VCaP (cell line): ENCODE measurements at regions not wholly inside any gene's neighbourhood (a gene's known extent, or its start where the extent isn't known, plus 50 kb on each side); places are given as distances from the start of the nearest gene placed in this dataset.
"Not testable (repeated sequence)": the region's sequence is repeated elsewhere in the genome, so short reads cannot be mapped to it uniquely, and the experiment has no call there.

Experiments used
- H3K27ac ChIP-seq: fragments of 450-650 bp; 2 replicates; pipeline ENCODE4 v1.5.1; 2017
- TF ChIP-seq, protein P1 (sequence below): fragments of 450-650 bp; conservative IDR thresholded peaks from 2 replicates; pipeline ENCODE4 v1.5.1; 2017; ENCODE audit warnings: mild to moderate bottlenecking, moderate library complexity

DNA sequence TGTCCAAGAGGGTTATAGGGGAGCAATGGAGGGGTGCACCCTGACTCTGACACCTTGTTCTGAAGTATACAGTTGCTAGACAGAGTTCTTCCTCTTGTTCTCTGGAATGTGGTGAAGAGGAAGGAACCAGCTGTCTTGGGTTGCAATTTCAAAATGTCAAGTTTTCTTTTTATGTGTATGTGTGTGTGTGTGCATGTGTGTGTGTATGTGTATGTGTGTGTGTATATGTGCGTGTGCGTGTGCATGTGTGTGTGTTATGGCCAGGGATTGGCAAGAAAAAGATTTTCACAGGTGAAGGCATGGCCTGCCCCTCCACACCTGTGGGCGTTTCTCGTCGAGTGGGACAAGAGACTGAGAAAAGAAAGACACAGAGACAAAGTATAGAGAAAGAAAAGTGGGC is 81.6 kb upstream of the ADGRA3 start:
- TF ChIP-seq, protein P1, sequence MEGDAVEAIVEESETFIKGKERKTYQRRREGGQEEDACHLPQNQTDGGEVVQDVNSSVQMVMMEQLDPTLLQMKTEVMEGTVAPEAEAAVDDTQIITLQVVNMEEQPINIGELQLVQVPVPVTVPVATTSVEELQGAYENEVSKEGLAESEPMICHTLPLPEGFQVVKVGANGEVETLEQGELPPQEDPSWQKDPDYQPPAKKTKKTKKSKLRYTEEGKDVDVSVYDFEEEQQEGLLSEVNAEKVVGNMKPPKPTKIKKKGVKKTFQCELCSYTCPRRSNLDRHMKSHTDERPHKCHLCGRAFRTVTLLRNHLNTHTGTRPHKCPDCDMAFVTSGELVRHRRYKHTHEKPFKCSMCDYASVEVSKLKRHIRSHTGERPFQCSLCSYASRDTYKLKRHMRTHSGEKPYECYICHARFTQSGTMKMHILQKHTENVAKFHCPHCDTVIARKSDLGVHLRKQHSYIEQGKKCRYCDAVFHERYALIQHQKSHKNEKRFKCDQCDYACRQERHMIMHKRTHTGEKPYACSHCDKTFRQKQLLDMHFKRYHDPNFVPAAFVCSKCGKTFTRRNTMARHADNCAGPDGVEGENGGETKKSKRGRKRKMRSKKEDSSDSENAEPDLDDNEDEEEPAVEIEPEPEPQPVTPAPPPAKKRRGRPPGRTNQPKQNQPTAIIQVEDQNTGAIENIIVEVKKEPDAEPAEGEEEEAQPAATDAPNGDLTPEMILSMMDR = no peak

DNA sequence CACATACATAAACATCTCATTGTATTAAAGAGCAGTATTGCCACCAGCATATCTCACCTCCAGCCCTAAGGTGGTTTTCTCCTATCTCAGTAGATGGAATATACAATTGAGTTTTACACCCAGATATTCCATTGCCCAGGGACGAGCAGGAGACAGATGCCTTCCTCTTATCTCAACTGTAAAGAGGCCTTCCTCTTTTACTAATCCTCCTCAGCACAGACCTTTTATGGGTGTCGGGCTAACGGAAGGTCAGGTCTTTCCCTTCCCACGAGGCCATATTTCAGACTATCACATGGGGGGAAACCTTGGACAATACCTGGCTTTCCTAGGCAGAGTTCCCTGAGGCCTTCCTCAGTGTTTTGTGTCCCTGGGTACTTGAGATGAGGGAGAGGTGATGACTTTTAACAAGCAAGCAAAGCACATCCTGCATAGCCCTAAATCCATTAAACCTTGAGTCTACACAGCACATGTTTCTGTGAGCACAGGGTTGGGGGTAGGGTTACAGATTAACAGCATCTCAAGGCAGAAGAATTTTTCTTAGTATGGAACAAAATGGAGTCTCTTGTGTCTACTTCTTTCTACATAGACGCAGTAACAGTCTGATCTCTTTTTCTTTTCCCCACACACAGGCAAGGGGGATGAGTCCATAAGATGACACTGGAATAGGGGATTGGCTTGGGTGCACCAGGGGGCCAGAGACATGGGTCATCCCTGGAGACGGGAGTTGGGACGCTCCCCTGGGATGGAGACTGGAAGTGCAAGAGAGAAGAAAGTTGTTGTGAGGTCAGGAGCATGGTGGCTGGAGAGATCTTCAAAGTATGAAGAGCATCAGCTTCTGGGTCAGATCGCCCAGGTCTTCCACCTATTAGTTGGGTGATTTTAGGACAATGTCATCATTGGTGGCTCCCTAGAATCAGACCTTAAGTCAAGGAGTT is 82.5 kb upstream of the ADGRA3 start:
- not testable (repeated sequence) for H3K27ac ChIP-seq

More for the DNA sequence above, 81.6 kb upstream of the ADGRA3 start:
- H3K27ac ChIP-seq = no peak overlapping the region

DNA sequence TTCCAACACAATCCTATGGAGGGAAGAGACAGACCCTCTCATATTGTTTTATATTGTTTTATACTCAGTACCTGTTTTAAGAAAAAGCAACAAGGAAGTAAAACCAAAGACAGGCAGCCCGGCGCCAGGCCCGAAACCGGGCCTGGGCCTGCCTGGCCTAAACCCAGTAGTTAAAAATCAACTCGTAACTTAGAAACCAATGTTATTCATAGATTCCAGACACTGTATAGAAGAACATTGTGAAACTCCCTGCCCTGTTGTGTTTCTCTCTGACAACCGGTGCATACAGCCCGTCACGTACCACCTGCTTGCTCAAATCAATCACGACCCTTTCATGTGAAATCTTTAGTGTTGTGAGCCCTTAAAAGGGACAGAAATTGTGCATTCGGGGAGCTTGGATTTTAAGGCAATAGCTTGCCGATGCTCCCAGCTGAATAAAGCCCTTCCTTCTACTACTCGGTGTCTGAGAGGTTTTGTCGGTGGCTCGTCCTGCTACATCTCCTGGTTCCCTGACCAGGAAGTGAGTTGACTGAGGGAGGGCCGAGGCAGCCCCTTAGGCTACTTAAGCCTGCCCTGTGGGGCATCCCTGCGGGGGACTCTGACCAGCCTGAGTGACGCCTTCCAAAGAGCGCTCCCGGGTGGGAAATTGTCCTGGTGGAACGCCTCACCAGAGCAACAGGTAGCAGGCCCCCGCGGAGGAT is 83.5 kb upstream of the ADGRA3 start:
- not testable (repeated sequence) for H3K27ac ChIP-seq

DNA sequence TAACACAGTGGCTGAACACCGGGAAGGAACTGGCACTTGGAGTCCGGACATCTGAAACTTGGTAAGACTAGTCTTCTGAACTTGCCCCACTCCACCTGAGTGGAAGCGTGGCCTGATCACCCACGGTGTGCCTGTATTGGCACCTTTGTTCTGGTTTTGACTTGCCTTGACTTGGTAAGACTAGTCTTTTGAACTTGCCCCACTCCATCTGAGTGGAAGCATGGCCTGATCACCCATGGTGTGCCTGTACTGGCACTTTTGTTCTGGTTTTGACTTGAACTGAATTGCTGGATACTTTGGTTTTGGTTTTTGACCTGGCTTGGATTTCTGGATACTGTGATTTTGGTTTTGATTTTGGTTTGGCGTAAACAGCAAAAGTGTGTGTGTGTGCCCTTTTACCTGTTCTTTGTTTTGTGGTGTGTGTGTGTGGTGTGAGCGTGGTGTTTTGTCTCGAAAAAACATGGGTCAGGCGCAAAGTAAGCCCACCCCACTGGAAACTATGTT is 84.1 kb upstream of the ADGRA3 start:
- H3K27ac ChIP-seq = not testable (repeated sequence)

DNA sequence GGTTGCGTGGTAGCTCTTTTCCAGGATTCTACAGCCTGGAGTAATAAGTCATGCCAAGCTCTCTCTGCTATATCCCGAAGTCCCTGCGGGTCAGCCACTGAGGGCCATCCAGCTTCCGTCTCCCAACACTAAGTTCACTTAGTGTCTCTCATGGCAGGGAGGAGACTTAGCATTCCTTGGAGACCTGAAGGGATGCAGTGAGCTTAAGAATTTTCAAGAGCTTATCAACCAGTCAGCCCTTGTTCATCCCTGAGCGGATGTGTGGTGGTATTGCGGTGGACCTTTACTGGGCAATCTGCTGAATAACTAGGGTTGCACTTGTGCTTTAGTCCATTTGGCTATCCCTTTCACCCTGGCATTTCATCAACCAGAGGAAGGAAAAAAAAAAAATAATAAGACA is 85.8 kb upstream of the ADGRA3 start:
- not testable (repeated sequence) for H3K27ac ChIP-seq

DNA sequence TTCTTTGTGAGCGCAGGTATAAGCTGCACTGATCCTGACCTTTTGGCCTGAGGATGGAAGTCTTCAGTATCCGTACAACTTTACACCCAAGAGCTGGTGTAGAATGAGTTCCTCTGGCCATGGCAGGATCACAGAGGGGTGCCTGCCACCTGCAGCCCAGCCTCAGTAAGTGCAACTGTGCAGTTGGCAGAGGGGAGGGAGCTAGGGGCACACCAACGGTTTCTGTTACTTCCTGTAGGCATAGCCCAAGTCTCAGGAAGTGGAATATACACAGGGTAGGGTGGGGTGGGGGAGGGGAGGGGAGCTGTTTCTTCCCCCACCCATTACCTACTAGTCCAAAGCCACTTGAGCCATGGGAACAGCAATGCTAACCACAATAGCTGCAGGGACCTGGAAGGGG is 85.4 kb upstream of the GBA3 start:
- TF ChIP-seq, protein P1 = peak; percentile 47
- no peak overlapping the region for H3K27ac ChIP-seq

DNA sequence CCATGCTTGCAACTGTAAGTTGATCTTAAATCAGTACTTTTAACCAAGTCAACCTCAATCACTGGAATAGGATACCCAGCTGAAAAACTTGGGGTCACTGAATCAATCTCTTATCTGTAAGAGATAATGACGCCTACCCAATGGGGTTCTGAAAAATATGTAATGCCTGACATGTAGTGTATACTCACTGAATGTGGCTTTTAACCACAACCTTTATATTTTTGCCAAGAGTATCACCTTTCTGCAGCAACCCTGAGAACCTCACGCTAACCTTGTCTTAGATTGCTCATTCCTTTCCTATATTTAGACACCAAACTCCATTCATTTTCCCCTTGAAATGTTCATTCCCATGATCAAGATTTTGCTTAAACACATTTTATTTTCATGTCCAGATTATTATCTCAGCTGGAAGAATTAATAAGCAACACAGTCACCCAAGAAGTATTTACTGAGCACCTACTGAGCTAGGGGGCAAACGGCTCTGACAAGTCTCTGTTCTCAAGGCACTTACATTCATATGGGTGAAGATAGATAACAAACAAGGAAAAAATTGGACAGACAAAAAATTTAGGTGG is 82.7 kb upstream of the GBA3 start:
- H3K27ac ChIP-seq = not testable (repeated sequence)

DNA sequence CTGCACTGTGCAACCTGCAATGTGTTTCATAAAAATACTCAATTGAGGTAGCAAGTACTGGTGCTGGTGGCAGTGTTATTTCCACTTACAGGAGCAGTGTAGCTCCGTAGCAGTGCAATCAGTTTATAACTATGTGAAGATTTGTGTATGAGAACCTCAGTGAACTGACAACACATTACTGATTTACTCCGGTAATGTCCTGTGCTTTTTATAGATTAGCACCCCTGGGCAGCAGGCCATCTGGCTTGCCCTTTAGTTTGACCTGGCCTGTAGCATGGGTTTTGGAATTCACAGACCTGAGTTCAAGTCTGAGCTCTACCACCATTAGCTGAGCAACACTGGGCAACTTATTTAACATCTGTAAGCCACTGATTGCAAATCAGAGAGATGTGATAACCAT is 78.6 kb upstream of the GBA3 start:
- H3K27ac ChIP-seq = no peak overlapping the region

DNA sequence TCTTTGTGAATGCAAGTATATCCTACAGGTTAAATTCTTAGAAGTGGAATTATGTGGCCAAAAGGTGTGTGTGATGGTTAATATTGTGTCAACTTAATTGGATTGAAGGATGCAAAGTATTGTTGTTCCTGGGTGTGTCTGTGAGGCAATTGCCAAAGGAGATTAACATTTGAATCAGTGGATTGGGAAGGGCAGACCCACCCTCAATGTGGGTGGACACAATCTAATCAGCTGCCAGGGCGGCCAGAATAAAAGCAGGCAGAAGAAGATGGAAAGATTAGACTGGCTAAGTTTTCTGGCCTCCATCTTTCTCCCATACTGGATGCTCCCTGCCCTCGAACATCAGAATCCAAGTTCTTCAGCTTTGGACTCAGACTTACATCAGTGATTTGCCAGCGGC is 76.2 kb upstream of the GBA3 start:
- TF ChIP-seq, protein P1 = no peak
- no peak overlapping the region for H3K27ac ChIP-seq

More for the DNA sequence above, 78.6 kb upstream of the GBA3 start:
- TF ChIP-seq, protein P1 = no peak

DNA sequence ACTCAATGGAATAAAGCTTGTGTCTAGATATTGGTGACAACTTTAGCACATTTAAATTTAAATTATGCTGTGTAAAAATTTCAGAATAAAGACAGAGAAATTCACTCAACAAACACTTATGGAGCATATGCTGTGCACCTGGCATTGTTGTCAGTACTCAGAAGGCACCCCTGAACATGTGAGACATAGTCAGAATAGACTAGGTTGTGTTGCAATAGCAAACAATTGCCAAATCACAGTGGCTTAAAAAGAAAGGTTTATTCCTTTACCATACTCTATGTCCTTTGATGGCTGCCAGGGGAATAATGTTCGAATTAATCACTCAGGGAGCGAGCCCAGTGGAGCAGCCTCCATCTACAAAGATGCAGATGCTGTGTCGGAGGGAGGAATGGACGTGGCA is 72.6 kb upstream of the GBA3 start:
- not testable (repeated sequence) for H3K27ac ChIP-seq

DNA sequence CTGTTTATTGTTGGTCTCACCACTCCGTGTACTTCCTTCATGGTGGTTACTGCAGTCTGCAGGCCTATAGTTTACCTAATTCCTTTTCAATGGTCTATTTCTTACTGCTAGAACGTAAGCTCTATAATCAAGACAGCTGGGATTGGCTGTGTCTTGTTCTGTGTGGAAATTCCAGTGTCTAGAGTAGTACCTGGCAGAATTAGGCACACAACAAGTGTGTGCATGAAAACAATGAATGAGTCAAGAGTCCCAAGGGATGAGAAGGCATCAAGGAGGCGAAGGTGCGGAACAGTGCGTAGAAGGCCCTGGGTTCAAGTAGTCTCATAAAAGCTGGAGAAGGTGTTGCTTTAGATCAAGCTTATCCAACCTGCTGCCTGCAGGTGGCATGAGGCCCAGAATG is 70.8 kb upstream of the GBA3 start:
- H3K27ac ChIP-seq = not testable (repeated sequence)

DNA sequence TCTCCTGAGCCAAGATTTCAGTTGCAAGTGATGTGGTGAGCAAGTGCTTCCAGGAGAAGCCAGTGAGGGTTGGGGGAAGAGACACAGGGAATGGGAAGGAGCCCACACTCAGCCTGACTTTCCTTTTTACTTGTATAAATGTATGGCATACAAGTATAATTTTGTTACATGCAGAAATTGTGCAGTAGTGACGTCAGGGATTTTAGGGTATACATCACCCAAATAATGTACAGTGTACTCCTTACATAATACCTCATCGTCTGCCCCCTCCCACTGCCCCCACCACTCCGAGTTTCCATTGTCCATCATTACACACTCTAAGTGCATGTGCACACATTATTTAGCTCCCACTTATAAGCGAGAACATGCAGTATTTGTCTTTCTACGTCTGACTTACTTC is 68.7 kb upstream of the GBA3 start:
- H3K27ac ChIP-seq = not testable (repeated sequence)
